ENCODE measurements at regions not wholly inside any gene's neighbourhood (a gene's known extent, or its start where the extent isn't known, plus 50 kb on each side); places are given as distances from the start of the nearest gene placed in this dataset.

- TF ChIP-seq CTCF (IDR thresholded peaks at IDR 0.05; ENCODE audit: insufficient read depth, low read depth, low read length) (no peak), EZH2 (IDR thresholded peaks at IDR 0.05; ENCODE audit: insufficient read depth, low read length) (no peak)
Observed at GRCh38 chr14:28102814-28103213, 663.8 kb upstream of the FOXG1 start.
